Loucy (cell line): ENCODE measurements at regions not wholly inside any gene's neighbourhood (a gene's known extent, or its start where the extent isn't known, plus 50 kb on each side); places are given as distances from the start of the nearest gene placed in this dataset.

Experiments
- H2AFZ ChIP-seq: fragments of 200-600 bp; sonication (generic); 2 replicates; pipeline ENCODE4 v1.6.0; 2016; ENCODE audit warnings: antibody characterized with exemption, mild to moderate bottlenecking, low read length, moderate library complexity
- H3F3A ChIP-seq: fragments of 200-600 bp; 2 replicates; pipeline ENCODE4 v1.6.0; 2016; ENCODE audit warnings: antibody characterized with exemption, low read depth, mild to moderate bottlenecking
- H3K27me3 ChIP-seq: fragments of 200-600 bp; sonication (generic); 2 replicates; pipeline ENCODE4 v1.6.1; 2014; ENCODE audit warnings: low read length, mild to moderate bottlenecking; ENCODE audit not compliant: insufficient read depth, poor library complexity, severe bottlenecking
- H3K36me3 ChIP-seq: fragments of 200-600 bp; sonication (generic); 2 replicates; pipeline ENCODE4 v1.6.1; 2016; ENCODE audit warnings: low read length; ENCODE audit not compliant: insufficient read depth
- H3K4me1 ChIP-seq: fragments of 200-600 bp; sonication (generic); 2 replicates; pipeline ENCODE4 v1.5.1; 2014; ENCODE audit warnings: low read length, mild to moderate bottlenecking; ENCODE audit not compliant: insufficient read depth, poor library complexity, severe bottlenecking
- H3K4me2 ChIP-seq: fragments of 200-600 bp; sonication (generic); 2 replicates; pipeline ENCODE4 v1.6.0; 2014; ENCODE audit warnings: antibody characterized with exemption, low read length, low read depth, mild to moderate bottlenecking; ENCODE audit not compliant: poor library complexity, severe bottlenecking
- H3K4me3 ChIP-seq: fragments of 200-600 bp; sonication (generic); 2 replicates; pipeline ENCODE4 v1.5.1; 2014; ENCODE audit warnings: low read length, mild to moderate bottlenecking, mixed read lengths; ENCODE audit not compliant: poor library complexity, severe bottlenecking
- H3K79me2 ChIP-seq: fragments of 200-600 bp; sonication (generic); 2 replicates; pipeline ENCODE4 v1.6.1; 2014; ENCODE audit warnings: low read length; ENCODE audit not compliant: insufficient read depth
- H3K9ac ChIP-seq: fragments of 200-600 bp; sonication (generic); 2 replicates; pipeline ENCODE4 v1.6.0; 2014; ENCODE audit warnings: mild to moderate bottlenecking, low read depth, low read length, moderate library complexity; ENCODE audit not compliant: poor library complexity, severe bottlenecking
- H3K9me2 ChIP-seq: fragments of 200-600 bp; sonication (generic); replicated peaks from 2 replicates; pipeline ENCODE4 v1.6.1; 2016; ENCODE audit warnings: low read depth, low read length, mixed read lengths
- H3K9me3 ChIP-seq: fragments of 200-600 bp; sonication (generic); 2 replicates; pipeline ENCODE4 v1.6.1; 2014; ENCODE audit warnings: mild to moderate bottlenecking, antibody characterized with exemption, low read length, low read depth; ENCODE audit not compliant: insufficient read depth
- H4K20me1 ChIP-seq: fragments of 200-600 bp; sonication (generic); 2 replicates; pipeline ENCODE4 v1.6.0; 2014; ENCODE audit warnings: antibody characterized with exemption, low read length, mild to moderate bottlenecking; ENCODE audit not compliant: insufficient read depth, poor library complexity, severe bottlenecking
- EZH2phosphoT487 ChIP-seq: fragments of 200-600 bp; IDR thresholded peaks from 2 replicates; pipeline ENCODE4 v1.6.1; 2018; ENCODE audit warnings: antibody characterized with exemption, mild to moderate bottlenecking, moderate library complexity, borderline replicate concordance
- TF ChIP-seq, protein P1 (sequence below): fragments of 200-600 bp; sonication (generic); conservative IDR thresholded peaks from 2 replicates; pipeline ENCODE4 v1.5.1; 2014; ENCODE audit warnings: mild to moderate bottlenecking, antibody characterized with exemption, low read length

DNA sequence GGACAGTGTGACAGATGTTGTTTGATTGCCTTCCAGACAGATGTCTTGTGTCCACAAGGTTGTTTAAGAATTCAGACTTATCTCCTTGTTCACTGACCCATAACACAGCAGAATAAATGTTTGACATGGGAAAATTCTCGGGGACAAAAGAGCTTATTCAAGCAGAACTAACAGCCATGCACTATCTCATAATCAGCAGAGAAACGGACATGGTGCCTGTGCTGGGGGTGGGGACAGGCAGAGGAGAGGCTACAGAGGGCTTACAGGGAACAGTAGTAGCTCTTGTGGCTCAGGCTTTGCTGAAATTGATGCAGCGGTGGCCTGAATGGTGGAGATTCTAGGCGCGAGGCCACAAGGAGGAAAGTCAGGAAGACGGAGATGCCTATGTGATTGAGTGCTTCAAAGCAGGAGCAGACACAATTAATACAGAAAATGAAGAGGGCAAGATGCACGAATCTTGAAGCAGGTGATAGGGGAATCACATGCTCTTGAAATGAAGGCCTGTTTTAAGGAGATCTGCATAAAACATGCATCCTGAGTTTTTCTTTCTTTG is 62.0 kb upstream of the CAB39 start:
- TF ChIP-seq, protein P1, sequence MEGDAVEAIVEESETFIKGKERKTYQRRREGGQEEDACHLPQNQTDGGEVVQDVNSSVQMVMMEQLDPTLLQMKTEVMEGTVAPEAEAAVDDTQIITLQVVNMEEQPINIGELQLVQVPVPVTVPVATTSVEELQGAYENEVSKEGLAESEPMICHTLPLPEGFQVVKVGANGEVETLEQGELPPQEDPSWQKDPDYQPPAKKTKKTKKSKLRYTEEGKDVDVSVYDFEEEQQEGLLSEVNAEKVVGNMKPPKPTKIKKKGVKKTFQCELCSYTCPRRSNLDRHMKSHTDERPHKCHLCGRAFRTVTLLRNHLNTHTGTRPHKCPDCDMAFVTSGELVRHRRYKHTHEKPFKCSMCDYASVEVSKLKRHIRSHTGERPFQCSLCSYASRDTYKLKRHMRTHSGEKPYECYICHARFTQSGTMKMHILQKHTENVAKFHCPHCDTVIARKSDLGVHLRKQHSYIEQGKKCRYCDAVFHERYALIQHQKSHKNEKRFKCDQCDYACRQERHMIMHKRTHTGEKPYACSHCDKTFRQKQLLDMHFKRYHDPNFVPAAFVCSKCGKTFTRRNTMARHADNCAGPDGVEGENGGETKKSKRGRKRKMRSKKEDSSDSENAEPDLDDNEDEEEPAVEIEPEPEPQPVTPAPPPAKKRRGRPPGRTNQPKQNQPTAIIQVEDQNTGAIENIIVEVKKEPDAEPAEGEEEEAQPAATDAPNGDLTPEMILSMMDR = no peak
- no peak for TF ChIP-seq EZH2phosphoT487
- Histone ChIP-seq H3K4me1 (peaks cover 32% of the 10 kb centered on the region), H3K9me2 (no peaks in the 10 kb centered on the region), H3K4me3 (peak overlapping the region; percentile 21), H3K4me2 (peak overlapping the region; percentile 57), H3K9me3 (no peaks in the 10 kb centered on the region), H3K36me3 (no peaks in the 10 kb centered on the region), H2AFZ (peak overlapping the region; percentile 67), H3K9ac (peak overlapping the region; percentile 37), H3K27me3 (no peaks in the 10 kb centered on the region), H3K79me2 (no peaks in the 10 kb centered on the region), H4K20me1 (no peaks in the 10 kb centered on the region), H3F3A (no peaks in the 10 kb centered on the region)

DNA sequence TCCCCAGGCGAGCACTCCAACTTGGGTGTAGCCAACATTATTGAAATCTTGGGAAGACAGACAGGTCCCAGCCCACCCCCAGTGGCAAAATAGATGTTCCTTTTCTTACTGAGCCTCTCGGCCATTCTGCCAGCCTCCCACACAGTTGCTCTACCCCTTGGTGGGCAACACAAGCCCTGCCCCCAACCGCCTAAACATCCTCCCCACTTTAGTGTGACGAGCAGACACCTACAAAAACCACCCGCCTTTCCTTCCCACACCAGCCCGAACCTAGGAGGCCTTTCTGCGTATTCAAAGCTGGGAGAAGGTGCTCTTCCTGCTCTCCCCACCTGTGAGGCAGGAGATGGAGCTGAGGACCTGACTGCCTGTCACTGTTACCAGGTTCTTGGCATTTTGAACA is 58.6 kb upstream of the CAB39 start:
- no peaks in the 10 kb centered on the region for H3K9me3 ChIP-seq
- TF ChIP-seq, protein P1 = no peak
- TF ChIP-seq EZH2phosphoT487 = no peak
- H3K9me2 ChIP-seq = no peaks in the 10 kb centered on the region
- no peaks in the 10 kb centered on the region for H3K36me3 ChIP-seq
- H3K4me3 ChIP-seq = no peak overlapping the region
- no peak overlapping the region for H3K9ac ChIP-seq
- peaks cover 8% of the 10 kb centered on the region; the same call in 1 of the 2 replicates for H3F3A ChIP-seq
- H3K27me3 ChIP-seq = no peaks in the 10 kb centered on the region
- no peaks in the 10 kb centered on the region for H4K20me1 ChIP-seq
- no peak overlapping the region for H3K4me2 ChIP-seq
- H2AFZ ChIP-seq = no peak overlapping the region
- H3K4me1 ChIP-seq = peaks cover 65% of the 10 kb centered on the region
- peaks cover 6% of the 10 kb centered on the region; the same call in 1 of the 2 replicates for H3K79me2 ChIP-seq

DNA sequence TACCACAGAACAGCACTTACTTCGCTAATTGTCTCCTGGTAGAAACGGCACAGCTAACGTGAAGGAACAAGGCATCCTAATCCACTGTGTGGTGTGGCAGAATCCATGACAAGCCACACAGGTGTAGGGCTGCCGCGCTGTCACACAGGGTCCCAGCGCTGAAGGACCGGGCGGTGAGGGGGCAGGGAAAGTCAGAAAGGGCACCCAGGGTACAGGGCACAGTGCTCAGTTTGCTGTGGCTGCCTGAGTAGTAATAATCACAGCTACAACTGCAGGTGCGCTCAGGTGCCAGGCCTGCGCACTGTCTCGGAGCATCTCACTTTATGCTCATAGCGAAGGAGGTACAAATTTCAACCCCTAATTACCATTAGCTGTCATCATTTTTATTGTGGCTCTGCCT is 55.2 kb upstream of the CAB39 start:
- TF ChIP-seq EZH2phosphoT487 = no peak
- Histone ChIP-seq H3F3A (peaks cover 23% of the 10 kb centered on the region; the same call in 1 of the 2 replicates), H3K4me3 (no peak overlapping the region), H3K9me2 (no peaks in the 10 kb centered on the region), H3K9ac (peak overlapping the region; percentile 72), H3K27me3 (no peaks in the 10 kb centered on the region), H4K20me1 (no peaks in the 10 kb centered on the region), H3K4me2 (peak overlapping the region; percentile 78), H3K79me2 (peaks cover 6% of the 10 kb centered on the region; the same call in 1 of the 2 replicates), H3K4me1 (peaks cover 79% of the 10 kb centered on the region), H2AFZ (no peak overlapping the region), H3K9me3 (no peaks in the 10 kb centered on the region), H3K36me3 (no peaks in the 10 kb centered on the region)

DNA sequence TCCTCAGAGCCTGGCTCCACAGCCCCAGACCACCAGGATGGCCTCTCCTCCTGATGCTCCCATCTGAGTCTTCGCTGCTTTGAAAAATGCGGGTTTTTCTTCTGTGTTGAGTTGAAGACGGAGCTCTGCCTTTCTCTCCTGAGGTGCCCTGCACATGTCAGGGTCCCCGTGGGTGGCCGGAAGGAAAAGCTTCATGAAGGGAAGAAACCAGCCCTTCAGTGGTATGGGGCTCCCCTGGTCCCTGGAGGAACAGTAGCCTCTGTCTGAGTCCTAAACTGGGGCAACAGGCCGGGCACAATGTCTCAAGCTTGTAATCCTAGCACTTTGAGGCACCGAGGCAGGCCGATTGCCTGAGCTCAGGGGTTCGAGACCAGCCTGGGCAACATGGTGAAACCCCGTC is 54.7 kb upstream of the CAB39 start:
- no peaks in the 10 kb centered on the region for H3K9me2 ChIP-seq
- peak overlapping the region; percentile 72 for H3K9ac ChIP-seq
- H3K4me3 ChIP-seq = no peak overlapping the region

More for the DNA sequence above, 54.7 kb upstream of the CAB39 start:
- TF ChIP-seq, protein P1 = no peak
- TF ChIP-seq EZH2phosphoT487 = no peak
- no peaks in the 10 kb centered on the region for H3K9me3 ChIP-seq
- H2AFZ ChIP-seq = no peak overlapping the region
- H3K79me2 ChIP-seq = peaks cover 6% of the 10 kb centered on the region; the same call in 1 of the 2 replicates
- H3K4me2 ChIP-seq = peak overlapping the region; percentile 78
- no peaks in the 10 kb centered on the region for H3K27me3 ChIP-seq
- peaks cover 23% of the 10 kb centered on the region; the same call in 1 of the 2 replicates for H3F3A ChIP-seq
- H3K36me3 ChIP-seq = no peaks in the 10 kb centered on the region
- no peaks in the 10 kb centered on the region for H4K20me1 ChIP-seq
- H3K4me1 ChIP-seq = peaks cover 83% of the 10 kb centered on the region
